Kidney epithelial cell (primary cell): ENCODE measurements at regions not wholly inside any gene's neighbourhood (a gene's known extent, or its start where the extent isn't known, plus 50 kb on each side); places are given as distances from the start of the nearest gene placed in this dataset.

ENCODE experiments used
- DNase-seq: peaks from one replicate; pipeline ENCODE4 v3.0.0-alpha.2; 2010; ENCODE audit warnings: low read depth
- H3K27me3 ChIP-seq: 2 replicates; pipeline ENCODE4 v1.6.0; 2011; ENCODE audit warnings: low read length; ENCODE audit not compliant: control insufficient read depth, insufficient read depth
- H3K36me3 ChIP-seq: 2 replicates; pipeline ENCODE4 v1.5.1; 2011; ENCODE audit warnings: low read length; ENCODE audit not compliant: control insufficient read depth, insufficient read depth
- H3K4me3 ChIP-seq: 2 replicates; pipeline ENCODE4 v1.5.1; 2011; ENCODE audit warnings: low read depth, mild to moderate bottlenecking, control low read depth, low read length
- TF ChIP-seq, protein P1 (sequence below): IDR thresholded peaks from 2 replicates; pipeline ENCODE4 v1.5.1; 2011; ENCODE audit warnings: mild to moderate bottlenecking, moderate library complexity, low read length, control low read depth, inconsistent platforms; ENCODE audit not compliant: insufficient read depth, poor library complexity, severe bottlenecking

DNA sequence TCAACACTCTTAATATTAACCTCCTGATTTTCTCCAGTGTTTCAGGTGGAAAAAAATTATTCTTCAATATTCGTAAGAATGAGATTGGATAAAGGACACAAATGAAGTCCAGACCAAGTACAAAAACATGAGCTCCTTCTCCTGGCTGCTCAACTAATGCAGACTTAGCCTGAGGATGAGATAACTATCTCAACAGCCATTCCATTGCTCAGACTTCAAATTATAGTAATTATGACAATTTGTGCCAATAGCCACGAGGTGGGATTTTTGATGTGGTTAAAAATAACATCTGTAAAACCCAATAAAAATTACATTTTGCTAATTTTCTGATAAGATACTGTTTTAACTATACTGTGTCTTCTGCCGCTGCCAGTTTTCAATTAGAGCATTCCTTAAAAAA, 323.6 kb downstream of the SOX2 start:
- no peak for DNase-seq
- TF ChIP-seq, protein P1, sequence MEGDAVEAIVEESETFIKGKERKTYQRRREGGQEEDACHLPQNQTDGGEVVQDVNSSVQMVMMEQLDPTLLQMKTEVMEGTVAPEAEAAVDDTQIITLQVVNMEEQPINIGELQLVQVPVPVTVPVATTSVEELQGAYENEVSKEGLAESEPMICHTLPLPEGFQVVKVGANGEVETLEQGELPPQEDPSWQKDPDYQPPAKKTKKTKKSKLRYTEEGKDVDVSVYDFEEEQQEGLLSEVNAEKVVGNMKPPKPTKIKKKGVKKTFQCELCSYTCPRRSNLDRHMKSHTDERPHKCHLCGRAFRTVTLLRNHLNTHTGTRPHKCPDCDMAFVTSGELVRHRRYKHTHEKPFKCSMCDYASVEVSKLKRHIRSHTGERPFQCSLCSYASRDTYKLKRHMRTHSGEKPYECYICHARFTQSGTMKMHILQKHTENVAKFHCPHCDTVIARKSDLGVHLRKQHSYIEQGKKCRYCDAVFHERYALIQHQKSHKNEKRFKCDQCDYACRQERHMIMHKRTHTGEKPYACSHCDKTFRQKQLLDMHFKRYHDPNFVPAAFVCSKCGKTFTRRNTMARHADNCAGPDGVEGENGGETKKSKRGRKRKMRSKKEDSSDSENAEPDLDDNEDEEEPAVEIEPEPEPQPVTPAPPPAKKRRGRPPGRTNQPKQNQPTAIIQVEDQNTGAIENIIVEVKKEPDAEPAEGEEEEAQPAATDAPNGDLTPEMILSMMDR, result no peak
- Histone ChIP-seq H3K4me3 (no peak overlapping the region), H3K36me3 (no peaks in the 10 kb centered on the region), H3K27me3 (no peaks in the 10 kb centered on the region)

GRCh38 chr3:182036382-182036781, 324.7 kb downstream of the SOX2 start:
- no peaks in the 10 kb centered on the region for H3K36me3 ChIP-seq
- H3K27me3 ChIP-seq, result no peaks in the 10 kb centered on the region
- TF ChIP-seq, protein P1, result no peak
- no peak overlapping the region for H3K4me3 ChIP-seq
- DNase-seq, result no peak

- H3K4me3 ChIP-seq, result no peak overlapping the region
- TF ChIP-seq, protein P1, result no peak
- DNase-seq, result no peak
- H3K27me3 ChIP-seq, result no peaks in the 10 kb centered on the region
- H3K36me3 ChIP-seq, result no peaks in the 10 kb centered on the region
Observed at GRCh38 chr3:182041668-182042291, 330.1 kb downstream of the SOX2 start.

DNA sequence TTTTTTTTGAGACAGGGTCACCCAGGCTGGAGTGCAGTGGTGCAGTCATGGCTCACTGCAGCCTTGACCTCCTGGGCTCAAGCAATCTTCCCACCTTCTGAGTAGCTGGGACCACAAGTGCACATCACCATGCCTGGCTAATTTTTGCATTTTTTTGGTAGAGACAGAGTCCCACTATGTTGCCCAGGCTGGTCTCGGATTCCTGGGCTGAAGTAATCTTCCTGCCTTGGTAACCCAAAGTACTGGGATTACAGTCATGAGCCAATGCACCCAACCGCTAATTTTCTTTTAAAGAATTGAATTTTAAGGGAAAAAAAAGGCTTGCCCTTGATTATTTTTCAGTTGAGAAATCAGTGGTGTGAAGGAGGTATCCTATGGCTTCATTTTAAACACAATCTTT, 334.0 kb downstream of the SOX2 start:
- no peaks in the 10 kb centered on the region for H3K36me3 ChIP-seq

GRCh38 chr3:182046166-182046764, 334.5 kb downstream of the SOX2 start:
- TF ChIP-seq, protein P1, result no peak
- Histone ChIP-seq H3K4me3 (no peak overlapping the region), H3K27me3 (no peaks in the 10 kb centered on the region), H3K36me3 (no peaks in the 10 kb centered on the region)
- no peak for DNase-seq

More for the DNA sequence above, 334.0 kb downstream of the SOX2 start:
- Histone ChIP-seq H3K4me3 (no peak overlapping the region), H3K27me3 (no peaks in the 10 kb centered on the region)
- DNase-seq, result no peak
- TF ChIP-seq, protein P1, result no peak

GRCh38 chr3:182050932-182051331, 339.2 kb downstream of the SOX2 start:
- H3K27me3 ChIP-seq, result no peaks in the 10 kb centered on the region
- H3K4me3 ChIP-seq, result no peak overlapping the region
- DNase-seq, result no peak
- TF ChIP-seq, protein P1, result no peak
- no peaks in the 10 kb centered on the region for H3K36me3 ChIP-seq
